CD4-positive, alpha-beta T cell treated with Interferon gamma for 1 hour (primary cell): ENCODE measurements at regions not wholly inside any gene's neighbourhood (a gene's known extent, or its start where the extent isn't known, plus 50 kb on each side); places are given as distances from the start of the nearest gene placed in this dataset.
"Not testable (repeated sequence)": the region's sequence is repeated elsewhere in the genome, so short reads cannot be mapped to it uniquely, and the experiment has no call there.

Experiments
- DNase-seq: peaks from one replicate; pipeline ENCODE4 v3.0.0-alpha.2; 2020

GRCh38 chr5:163189023-163189553, 248.3 kb upstream of the CCNG1 start:
- no peak for DNase-seq

- no peak for DNase-seq
Observed at GRCh38 chr5:163190283-163190682, 247.1 kb upstream of the CCNG1 start.

- DNase-seq, result no peak
Observed at GRCh38 chr5:163190784-163191183, 246.6 kb upstream of the CCNG1 start.

GRCh38 chr5:163193886-163194285, 243.5 kb upstream of the CCNG1 start:
- DNase-seq, result no peak

GRCh38 chr5:163205645-163206044, 231.8 kb upstream of the CCNG1 start:
- no peak for DNase-seq

GRCh38 chr5:163221581-163221980, 215.8 kb upstream of the CCNG1 start:
- DNase-seq, result no peak

- no peak for DNase-seq
Observed at GRCh38 chr5:163222982-163223381, 214.4 kb upstream of the CCNG1 start.

- DNase-seq, result no peak
Observed at GRCh38 chr5:163244445-163244987, 192.9 kb upstream of the CCNG1 start.

- no peak for DNase-seq
Observed at GRCh38 chr5:163245584-163245983, 191.8 kb upstream of the CCNG1 start.

- no peak for DNase-seq
Observed at GRCh38 chr5:163248333-163248732, 189.1 kb upstream of the CCNG1 start.

- no peak for DNase-seq
Observed at GRCh38 chr5:163248871-163249270, 188.5 kb upstream of the CCNG1 start.

- DNase-seq, result no peak
Observed at GRCh38 chr5:163252950-163253349, 184.4 kb upstream of the CCNG1 start.

- no peak for DNase-seq
Observed at GRCh38 chr5:163259495-163259894, 177.9 kb upstream of the CCNG1 start.

GRCh38 chr5:163260471-163260870, 176.9 kb upstream of the CCNG1 start:
- no peak for DNase-seq

GRCh38 chr5:163260961-163261360, 176.4 kb upstream of the CCNG1 start:
- DNase-seq, result no peak

- DNase-seq, result no peak
Observed at GRCh38 chr5:163261647-163262269, 175.6 kb upstream of the CCNG1 start.

- not testable (repeated sequence) for DNase-seq
Observed at GRCh38 chr5:163266249-163266648, 171.1 kb upstream of the CCNG1 start.

- no peak for DNase-seq
Observed at GRCh38 chr5:163269624-163270023, 167.8 kb upstream of the CCNG1 start.

GRCh38 chr5:163276466-163276865, 160.9 kb upstream of the CCNG1 start:
- DNase-seq, result no peak

GRCh38 chr5:163280897-163281296, 156.5 kb upstream of the CCNG1 start:
- DNase-seq, result not testable (repeated sequence)

- no peak for DNase-seq
Observed at GRCh38 chr5:163281512-163281911, 155.9 kb upstream of the CCNG1 start.

GRCh38 chr5:163293836-163294235, 143.6 kb upstream of the CCNG1 start:
- DNase-seq, result no peak

- DNase-seq, result no peak
Observed at GRCh38 chr5:163303718-163304117, 133.7 kb upstream of the CCNG1 start.

- no peak for DNase-seq
Observed at GRCh38 chr5:163305655-163306054, 131.7 kb upstream of the CCNG1 start.

GRCh38 chr5:163306421-163306820, 131.0 kb upstream of the CCNG1 start:
- DNase-seq, result no peak
